Hematopoietic multipotent progenitor cell treated with erythropoietin and hydrocortisone succinate and interleukin-3 and kit ligand, for 6 days (in vitro differentiated cells): ENCODE measurements at regions not wholly inside any gene's neighbourhood (a gene's known extent, or its start where the extent isn't known, plus 50 kb on each side); places are given as distances from the start of the nearest gene placed in this dataset.
"Not testable (repeated sequence)": the region's sequence is repeated elsewhere in the genome, so short reads cannot be mapped to it uniquely, and the experiment has no call there.

Experiments
- DNase-seq: peaks from one replicate; pipeline ENCODE4 v3.0.0-alpha.2; 2015

DNA sequence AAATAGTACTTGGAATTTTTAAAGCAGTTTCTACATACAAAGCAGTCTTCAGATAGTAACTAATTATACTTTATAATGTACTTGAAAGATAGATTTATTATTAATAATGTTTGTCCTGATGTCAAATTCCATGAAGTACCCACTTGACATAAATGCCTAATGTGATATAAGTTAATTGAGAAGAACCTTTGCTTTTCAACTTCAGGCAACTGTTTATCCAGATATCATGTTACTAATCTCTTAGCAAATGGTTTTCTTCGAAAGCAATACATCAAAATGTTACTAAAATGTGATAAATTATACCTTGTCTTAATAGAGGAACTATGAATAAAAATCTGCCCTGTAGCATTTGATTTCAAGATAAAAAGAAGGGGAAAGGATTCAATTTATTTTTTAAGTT, 146.8 kb upstream of the FBXL17 start:
- no peak for DNase-seq

DNA sequence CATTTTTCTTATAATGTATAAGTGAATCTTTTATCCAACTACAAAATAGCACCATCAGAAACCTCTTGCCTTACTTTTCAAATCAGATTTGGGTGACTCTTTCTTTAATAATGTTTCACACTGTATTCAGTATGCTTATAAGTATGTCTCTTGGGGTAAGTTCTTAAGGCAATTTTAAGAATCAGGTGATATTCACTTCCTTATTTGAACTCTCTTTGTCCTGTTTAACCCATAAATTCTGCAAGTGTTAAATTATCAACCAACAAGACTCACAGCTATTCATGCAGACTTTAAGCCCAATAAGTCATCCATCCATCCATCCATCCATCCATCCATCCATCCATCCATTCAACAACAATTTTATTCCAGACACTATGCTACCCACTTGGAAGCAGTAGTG, 142.7 kb upstream of the FBXL17 start:
- no peak for DNase-seq

DNA sequence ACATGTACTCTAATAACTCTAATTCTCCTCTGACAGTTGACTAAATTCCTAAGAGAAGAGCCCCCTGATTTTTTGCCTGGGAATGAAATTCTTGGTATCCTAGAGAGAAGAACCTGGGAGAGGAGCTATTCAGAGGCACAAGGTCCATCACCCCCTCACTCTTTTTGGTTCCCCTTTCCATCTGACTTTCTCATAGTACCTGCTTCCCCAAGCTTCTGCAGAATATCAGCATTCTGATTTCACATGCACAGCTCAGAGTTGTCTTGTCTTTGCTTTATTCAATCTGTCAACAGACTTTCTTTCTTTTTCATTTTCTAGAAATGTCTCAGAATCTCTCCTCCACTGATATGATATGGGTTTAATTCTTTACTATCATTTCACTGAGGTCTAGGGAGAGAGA, 141.5 kb upstream of the FBXL17 start:
- no peak for DNase-seq

DNA sequence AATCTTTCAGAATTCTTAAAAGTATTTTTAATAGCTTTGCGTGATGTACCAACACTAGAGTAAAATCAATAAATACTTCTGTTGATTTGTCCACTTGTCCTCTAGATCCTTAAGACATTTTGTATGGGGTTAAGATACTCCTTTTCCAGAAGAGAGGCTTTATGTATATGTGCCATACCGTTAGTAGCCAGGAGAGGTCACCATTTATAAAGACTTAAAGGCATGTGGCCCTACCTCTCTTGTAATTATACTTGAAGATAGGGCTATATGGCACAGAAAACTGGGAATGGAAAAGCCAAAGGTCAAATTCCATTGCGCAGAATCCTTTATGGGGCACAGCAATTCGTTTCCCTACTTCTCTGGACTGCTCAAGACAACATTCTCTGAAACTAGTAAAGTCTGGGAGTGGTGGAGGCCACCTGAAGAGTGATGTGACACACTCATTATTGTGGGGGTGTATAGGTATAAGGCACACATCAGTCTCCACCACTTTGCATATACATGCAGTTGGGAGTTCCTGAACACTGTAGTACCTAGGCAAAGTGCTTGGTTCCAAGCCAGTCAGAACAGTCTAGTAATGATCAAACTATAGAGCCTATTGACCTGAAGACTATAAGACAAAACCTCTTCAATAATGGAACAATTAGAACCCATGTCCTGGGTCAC, 140.1 kb upstream of the FBXL17 start:
- peak; percentile 86 for DNase-seq

DNA sequence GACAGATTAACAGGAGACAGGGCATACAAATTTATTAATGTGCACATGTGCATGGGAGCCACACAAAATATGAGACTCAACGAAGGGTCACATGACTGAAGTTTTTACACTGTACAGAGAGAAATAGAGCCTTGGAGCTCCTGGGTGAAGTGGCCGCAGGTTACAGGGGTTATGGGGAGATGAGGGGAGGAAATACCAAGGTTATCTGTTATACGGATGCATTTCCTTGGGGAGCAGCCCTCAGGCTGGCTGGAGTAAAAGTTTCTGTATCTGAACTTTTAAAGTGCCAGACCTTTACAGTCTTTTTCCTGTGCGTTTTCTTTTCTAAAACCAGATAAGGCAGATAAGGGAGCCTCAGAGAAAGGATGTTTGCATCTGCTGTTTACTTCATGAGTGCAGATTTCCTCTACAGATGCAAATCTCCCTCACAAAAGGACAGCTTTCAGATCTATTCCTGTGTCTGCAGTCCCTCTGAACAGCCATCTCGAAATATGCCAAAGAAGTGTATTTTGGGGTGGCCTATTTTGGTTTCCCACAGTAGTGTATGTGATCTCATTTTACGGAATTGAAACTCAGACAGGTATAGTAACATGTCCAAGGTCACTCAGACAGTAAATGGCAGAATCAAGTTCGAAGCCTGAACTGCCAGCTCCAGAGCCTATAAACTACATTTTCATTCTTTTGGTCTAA, 139.3 kb upstream of the FBXL17 start:
- DNase-seq, result no peak

DNA sequence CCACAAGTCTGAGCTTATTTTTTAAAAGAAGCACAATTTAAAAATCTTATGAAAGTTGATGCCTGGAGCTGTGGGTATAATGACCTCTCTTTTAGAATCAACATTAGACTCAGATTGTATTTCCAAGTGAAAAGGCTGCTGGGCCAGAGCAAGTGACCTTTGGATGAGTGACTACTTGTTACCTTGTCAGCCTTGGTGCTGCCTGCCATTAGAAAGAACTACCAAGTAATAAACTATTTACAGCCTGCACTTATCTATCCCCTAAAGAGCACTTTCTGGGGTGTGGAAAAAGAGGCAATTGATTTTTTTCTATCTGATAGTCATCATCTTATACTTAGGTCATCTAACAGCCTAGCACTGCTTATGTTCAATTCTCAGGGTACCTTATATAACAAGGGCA, 134.9 kb upstream of the FBXL17 start:
- no peak for DNase-seq

DNA sequence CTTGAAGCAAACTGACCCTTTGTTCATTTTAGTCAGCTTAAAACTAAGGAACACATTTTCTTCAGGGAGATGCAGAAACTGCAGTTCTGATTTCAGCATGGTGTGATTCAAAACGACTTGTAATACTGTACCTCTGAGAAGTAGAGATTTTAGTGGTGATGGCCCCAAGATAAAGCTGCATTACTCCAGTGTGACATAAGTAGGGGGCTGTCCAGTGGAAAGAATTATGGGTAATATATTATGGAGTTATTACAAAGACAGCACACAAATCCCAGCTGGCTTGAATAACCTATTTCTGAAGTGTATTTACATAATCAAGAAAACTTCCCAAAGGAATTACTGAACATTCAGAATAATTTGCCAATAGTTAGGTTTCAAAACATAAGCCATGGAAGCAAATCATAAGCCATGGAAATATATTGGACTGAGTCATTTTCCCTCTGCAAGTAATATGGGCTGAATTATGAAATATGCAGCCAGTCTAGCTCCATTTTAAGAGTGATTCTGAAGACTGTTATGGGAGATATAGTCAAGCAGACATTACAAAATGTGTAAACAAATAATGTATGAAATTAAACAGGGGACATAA, 133.7 kb upstream of the FBXL17 start:
- DNase-seq, result no peak

DNA sequence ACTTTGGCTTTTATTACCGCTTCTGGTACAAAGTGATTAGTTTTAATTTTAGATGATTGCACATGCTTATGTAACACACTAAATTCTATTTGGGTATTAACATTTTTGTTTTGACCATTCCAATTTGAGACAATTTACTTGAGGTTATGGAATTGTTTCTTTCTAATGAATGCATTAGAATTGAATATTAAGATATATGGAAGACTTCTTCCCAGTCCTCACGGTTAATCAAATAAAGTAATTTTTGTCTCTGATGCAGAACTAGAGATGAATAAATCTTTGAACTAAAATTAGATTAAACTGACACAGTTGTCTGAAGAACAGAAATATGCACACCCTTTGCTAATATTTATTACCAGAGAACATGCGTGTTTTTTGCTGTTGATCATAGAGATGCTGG, 127.1 kb upstream of the FBXL17 start:
- no peak for DNase-seq

DNA sequence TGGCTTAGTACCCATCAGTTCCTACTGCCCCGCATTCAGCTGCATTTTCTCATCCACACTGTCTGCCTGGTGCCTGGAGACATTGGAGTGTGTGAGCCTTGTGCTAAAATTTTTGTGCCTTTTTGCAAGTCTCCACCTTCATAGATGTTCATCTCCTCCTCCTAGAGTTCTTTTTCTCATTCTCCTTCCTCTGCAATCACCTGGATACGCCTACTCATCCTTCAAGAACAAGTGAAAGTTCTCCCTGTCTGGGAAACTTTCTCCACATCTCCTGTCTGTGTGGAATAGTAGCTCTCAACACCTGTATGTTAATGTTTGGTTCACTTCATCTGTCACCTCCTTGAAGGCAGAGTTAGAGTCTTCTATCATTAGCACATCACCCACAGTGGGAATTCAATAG, 125.7 kb upstream of the FBXL17 start:
- no peak for DNase-seq

DNA sequence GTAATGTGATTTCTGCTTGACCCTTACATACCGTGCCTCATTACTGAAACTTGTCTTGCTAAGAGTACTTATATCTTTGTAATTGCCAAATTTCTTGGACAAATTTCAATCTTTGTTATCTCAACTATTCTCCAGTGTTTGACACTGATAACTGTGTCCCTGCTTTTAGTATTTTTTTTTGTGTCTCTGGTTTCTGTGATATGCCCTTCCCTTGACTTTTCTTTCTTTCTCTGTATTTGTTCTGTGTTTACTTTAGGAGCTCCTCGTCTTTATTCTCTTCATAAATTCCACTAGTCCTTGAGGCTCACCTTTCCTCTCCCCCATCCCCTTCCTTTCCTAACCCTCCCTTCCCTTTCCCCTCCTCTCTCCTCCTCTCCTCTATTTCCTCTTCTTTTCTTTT, 123.7 kb upstream of the FBXL17 start:
- DNase-seq, result peak; percentile 39

DNA sequence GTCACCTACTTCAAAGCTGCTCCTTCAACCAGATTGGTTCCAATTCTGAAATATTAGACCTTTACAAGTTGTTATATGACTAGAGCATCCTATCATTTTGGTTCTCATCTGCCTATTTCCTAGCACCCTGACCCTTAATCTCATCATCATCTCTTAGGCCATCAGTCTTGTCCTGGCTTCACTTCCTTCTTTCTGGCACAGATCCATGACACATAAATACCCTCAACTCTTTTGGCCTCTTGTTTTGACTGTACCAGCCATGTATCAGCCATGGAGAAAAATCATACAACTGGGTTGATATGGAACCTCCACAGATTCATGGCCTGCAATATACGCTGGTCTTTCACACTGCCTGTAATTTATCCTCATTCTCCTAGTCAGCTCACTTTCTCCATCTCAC, 123.1 kb upstream of the FBXL17 start:
- no peak for DNase-seq

DNA sequence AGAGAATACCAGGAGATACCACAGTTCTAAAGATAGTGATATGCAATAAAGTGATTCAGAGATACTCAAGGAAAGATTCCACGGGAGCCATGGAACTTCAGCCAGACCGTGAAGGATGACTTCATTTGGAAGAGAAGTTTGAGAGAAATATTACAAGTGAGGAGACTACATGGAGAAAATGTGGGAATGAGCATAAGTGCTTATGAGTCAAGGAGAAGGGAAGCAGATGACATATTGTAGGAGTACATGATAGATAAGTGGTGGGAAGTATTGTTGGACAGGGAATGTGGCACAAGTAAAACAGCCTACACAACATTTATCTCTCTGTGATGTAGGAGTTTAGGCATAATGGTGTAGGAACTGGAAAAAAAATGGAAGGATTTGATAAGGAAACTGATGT, 122.1 kb upstream of the FBXL17 start:
- no peak for DNase-seq

DNA sequence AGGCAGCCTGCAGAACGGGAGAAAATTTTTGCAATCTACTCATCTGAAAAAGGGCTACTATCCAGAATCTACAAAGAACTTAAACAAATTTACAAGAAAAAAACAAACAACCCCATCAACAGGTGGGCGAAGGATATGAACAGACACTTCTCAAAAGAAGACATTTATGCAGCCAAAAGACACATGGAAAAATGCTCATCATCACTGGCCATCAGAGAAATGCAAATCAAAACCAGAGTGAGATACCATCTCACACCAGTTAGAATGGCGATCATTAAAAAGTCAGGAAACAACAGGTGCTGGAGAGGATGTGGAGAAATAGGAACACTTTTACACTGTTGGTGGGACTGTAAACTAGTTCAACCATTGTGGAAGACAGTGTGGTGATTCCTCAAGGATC, 113.7 kb upstream of the FBXL17 start:
- DNase-seq, result not testable (repeated sequence)

DNA sequence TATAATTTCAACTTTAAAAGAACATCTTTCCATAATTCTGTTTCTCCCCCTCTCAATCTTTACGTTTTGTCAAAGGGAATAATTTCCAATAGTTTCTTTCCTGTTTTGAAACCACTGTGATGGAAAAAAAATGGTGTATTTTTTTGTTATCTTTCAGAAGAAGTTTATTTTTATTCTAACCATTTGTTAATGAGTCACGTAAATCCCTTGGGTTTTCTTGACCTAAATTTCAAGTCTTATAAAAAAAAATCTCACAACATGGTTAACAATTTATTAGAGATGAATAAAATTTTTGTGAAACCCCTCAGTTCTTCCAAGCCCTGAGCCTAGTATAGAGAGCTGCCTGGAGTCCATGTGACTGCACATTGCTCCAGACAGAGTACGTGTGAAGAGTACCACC, 106.1 kb upstream of the FBXL17 start:
- no peak for DNase-seq

DNA sequence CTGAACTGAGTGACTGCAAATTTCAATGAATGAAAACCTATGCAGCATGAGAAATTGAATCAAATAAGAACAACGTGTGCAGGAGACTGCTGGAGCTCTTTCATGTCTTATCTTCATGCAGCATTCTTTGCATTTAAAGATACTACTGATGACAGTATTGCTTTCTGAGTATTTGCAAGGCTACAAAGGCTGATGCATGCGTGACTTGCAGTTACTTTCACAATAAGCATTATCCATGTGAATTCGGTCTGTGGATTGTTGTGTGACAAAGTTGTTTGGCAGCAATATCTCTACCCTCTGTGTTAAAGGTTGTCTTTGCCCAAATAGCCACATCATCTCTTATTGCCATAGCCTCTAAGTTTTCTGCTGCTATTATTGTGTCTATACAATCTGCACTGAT, 102.1 kb upstream of the FBXL17 start:
- DNase-seq, result peak; percentile 3

DNA sequence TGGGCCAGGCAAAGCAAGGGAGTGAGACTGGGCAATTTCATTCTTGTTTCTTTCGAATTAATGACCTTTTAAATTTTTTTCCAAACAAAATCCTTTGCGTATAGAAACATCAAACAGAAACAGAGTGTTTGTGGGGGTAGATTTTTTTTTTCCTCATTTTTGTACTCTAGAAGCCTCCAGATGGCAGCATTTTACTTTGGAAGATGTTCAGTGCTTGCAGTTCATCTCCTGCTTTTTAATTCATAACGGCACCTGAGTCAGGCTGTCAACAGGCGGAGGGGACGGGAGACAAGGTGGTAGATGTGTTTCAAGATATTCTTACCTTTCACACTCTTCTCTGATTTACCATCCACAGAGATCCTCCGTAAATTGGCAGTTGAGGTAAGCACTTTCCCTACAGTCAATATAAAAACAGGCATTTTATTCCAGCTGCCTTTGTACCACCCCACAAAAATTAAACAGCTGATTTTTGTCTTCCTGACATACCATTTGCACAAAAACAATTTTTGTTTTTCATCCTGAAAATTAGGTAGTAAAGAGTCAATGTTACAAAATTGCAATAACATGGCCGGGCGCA, 99.5 kb upstream of the FBXL17 start:
- DNase-seq, result peak; percentile 69

DNA sequence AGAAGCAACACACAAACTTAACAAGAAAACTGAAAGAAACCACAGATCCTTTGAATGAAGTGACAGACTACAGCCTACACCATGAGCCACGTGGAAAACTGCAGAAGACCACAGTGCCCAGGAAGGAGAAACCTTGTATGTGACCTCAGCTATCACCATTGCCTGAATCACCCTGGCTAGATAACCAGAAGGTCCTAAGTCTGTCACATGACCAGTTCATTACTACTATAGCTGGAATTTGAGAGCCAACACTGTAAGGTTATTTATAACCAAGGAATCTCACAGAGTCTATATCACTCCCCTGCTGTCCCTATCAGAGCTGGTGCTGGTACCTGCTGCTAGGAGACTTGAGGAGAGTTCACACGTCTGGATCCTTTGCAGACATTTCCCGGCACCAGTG, 90.3 kb upstream of the FBXL17 start:
- no peak for DNase-seq

DNA sequence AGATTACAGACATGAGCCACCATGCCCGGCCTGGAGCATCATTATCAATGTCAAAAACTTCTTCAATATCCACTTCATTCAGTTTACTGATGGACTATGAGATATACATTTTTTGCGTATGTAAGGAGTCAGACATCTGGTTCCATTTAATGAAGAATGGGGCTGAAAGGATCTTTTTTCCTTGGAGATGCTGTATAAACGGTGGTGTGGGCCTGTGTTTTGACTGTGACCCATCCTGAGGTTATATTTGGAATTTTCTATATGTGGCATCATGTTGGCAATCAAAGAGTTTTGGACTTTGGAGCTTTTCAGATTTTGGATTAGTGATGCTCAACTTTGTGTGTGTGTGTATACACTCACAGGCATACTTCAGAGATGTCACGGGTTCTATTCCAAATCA, 85.7 kb upstream of the FBXL17 start:
- no peak for DNase-seq

DNA sequence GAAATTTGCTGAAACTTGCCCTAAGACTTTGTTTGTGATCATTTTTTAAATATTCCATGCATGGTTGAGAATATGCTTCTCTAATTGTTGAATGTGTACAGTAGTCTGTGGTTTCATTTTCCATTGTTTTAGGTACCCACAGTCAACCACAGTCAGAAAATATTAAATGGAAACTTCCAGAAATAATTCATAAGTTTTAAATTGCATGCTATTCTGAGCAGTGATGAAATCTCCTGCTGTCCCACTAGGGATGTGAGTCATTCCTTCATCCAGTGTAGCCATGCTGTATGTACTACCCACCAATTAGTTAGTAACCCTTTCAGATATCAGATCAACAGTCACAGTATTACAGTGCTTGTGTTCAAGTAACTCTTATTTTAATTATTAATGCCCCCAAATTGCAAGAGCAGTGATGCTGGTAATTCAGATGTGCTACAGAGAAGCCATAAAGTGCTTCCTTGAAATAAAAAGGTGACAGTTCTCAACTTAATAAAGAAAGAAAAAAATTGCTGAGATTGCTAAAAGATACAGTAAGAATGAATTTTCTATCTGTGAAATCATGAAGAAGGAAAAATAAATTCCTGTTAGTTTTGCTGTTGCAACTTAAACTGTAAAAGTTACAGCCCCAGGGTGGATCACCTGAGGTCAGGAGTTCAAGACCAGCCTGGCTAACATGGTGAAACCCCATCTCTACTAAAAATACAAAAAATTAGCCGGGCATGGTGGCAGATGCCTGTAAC, 79.9 kb upstream of the FBXL17 start:
- no peak for DNase-seq

DNA sequence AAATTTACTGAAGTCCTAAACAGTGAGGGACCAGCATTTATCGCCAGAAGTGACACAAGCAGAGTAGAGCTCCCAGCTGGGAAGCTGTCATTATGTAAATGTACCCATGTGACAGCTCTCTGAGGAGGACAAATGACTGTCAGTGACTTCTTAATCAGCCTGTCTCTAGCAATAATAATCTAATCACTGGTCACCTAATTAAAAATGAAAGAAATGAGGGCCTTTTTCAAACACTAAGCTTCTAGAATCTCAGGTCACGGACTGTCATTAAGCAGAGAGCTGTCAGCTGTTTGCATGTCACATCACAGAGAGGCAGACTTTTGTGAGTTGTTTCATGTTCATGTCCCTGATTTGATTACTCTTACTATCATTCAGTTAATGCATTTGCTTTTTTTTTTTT, 77.9 kb upstream of the FBXL17 start:
- no peak for DNase-seq

DNA sequence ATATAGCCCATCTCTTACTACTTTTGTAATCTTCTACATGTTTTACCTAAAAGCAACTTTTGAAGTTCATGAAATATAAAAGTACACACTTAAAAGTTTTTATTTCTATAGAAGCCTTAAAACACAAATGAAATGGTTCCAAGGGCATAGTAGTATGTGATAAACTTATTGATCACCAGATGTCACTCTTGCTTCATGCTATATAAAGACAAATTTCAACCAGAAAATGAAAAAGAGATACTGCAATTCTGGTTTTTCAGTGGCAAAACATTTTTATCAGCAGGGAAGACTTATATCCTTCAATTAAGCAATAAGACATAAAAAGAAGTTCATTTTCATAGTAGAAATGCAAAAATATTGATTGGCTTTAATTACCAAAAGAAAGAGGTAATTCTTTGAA, 69.4 kb upstream of the FBXL17 start:
- DNase-seq, result peak; percentile 11

DNA sequence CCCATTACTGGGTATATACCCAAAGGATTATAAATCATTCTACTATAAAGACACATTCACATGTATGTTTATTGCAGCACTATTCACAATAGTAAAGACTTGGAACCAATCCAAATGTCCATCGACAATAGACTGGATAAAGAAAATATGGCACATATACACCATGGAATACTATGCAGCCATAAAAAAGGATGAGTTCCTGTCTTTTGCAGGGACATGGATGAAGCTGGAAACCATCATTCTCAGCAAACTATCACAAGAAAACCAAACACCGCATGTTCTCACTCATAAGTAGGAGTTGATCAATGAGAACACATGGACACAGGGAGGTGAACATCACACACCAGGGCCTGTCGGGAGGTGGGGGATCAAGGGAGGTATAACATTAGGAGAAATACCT, 62.2 kb upstream of the FBXL17 start:
- DNase-seq, result not testable (repeated sequence)

DNA sequence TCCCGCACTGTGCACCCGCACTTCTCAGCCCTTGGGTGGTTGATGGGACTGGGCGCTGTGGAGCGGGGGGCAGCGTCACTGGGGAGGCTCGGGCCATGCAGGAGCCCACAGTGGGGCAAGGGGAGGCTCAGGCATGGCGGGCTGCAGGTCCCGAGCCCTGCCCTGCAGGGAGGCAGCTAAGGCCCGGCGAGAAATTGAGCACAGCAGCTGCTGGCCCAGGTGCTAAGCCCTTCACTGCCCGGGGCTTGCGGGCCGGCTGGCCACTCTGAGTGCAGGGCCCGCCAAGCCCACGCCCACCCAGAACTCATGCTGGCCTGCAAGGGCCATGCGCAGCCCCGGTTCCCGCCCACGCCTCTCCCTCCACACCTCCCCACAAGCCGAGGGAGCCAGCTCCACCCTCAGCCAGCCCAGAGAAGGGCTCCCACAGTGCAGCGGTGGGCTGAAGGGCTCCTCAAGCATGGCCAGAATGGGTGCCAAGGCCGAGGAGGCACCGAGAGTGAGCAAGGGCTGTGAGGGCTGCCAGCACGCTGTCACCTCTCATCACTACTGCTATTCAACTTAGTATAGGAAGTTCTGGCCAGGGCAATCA, 60.3 kb upstream of the FBXL17 start:
- DNase-seq, result not testable (repeated sequence)
